ENCODE measurements at regions not wholly inside any gene's neighbourhood (a gene's known extent, or its start where the extent isn't known, plus 50 kb on each side); places are given as distances from the start of the nearest gene placed in this dataset.

DNA sequence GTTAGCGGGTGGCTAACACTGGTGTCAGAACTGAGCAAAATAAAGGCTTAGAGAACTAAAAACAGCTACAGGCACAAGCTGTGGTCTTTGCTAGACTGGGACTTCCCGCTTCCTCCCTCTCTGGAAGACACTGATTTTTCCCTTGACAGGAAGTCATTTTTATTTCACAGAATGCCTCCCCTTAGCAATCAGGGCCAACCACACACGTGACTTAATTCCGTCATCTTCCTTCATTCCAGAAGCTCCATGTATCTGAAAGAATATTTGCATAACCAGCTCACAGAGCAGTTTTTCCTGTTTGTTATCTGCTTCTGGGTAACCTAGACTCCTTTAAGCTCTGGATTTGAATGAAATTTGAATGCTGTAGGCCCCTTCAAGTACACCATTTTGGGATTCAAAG lies 327.5 kb upstream of the FRG1 start:
- TF ChIP-seq ZBTB21 (tag by site-specific recombination; IDR thresholded peaks at IDR 0.05), result no peak
- TF ChIP-seq, protein P1, sequence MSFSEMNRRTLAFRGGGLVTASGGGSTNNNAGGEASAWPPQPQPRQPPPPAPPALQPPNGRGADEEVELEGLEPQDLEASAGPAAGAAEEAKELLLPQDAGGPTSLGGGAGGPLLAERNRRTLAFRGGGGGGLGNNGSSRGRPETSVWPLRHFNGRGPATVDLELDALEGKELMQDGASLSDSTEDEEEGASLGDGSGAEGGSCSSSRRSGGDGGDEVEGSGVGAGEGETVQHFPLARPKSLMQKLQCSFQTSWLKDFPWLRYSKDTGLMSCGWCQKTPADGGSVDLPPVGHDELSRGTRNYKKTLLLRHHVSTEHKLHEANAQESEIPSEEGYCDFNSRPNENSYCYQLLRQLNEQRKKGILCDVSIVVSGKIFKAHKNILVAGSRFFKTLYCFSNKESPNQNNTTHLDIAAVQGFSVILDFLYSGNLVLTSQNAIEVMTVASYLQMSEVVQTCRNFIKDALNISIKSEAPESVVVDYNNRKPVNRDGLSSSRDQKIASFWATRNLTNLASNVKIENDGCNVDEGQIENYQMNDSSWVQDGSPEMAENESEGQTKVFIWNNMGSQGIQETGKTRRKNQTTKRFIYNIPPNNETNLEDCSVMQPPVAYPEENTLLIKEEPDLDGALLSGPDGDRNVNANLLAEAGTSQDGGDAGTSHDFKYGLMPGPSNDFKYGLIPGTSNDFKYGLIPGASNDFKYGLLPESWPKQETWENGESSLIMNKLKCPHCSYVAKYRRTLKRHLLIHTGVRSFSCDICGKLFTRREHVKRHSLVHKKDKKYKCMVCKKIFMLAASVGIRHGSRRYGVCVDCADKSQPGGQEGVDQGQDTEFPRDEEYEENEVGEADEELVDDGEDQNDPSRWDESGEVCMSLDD (tag by site-specific recombination; IDR thresholded peaks at IDR 0.05), result no peak
- TF ChIP-seq ZNF274 (IDR thresholded peaks at IDR 0.05; ENCODE audit: low read length), result no peak
- TF ChIP-seq ZNF274 (tag by site-specific recombination; IDR thresholded peaks at IDR 0.05; ENCODE audit: borderline replicate concordance), result no peak
- TF ChIP-seq, protein P2, sequence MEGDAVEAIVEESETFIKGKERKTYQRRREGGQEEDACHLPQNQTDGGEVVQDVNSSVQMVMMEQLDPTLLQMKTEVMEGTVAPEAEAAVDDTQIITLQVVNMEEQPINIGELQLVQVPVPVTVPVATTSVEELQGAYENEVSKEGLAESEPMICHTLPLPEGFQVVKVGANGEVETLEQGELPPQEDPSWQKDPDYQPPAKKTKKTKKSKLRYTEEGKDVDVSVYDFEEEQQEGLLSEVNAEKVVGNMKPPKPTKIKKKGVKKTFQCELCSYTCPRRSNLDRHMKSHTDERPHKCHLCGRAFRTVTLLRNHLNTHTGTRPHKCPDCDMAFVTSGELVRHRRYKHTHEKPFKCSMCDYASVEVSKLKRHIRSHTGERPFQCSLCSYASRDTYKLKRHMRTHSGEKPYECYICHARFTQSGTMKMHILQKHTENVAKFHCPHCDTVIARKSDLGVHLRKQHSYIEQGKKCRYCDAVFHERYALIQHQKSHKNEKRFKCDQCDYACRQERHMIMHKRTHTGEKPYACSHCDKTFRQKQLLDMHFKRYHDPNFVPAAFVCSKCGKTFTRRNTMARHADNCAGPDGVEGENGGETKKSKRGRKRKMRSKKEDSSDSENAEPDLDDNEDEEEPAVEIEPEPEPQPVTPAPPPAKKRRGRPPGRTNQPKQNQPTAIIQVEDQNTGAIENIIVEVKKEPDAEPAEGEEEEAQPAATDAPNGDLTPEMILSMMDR (tag by site-specific recombination; IDR thresholded peaks at IDR 0.05), result no peak
- TF ChIP-seq, protein P3, sequence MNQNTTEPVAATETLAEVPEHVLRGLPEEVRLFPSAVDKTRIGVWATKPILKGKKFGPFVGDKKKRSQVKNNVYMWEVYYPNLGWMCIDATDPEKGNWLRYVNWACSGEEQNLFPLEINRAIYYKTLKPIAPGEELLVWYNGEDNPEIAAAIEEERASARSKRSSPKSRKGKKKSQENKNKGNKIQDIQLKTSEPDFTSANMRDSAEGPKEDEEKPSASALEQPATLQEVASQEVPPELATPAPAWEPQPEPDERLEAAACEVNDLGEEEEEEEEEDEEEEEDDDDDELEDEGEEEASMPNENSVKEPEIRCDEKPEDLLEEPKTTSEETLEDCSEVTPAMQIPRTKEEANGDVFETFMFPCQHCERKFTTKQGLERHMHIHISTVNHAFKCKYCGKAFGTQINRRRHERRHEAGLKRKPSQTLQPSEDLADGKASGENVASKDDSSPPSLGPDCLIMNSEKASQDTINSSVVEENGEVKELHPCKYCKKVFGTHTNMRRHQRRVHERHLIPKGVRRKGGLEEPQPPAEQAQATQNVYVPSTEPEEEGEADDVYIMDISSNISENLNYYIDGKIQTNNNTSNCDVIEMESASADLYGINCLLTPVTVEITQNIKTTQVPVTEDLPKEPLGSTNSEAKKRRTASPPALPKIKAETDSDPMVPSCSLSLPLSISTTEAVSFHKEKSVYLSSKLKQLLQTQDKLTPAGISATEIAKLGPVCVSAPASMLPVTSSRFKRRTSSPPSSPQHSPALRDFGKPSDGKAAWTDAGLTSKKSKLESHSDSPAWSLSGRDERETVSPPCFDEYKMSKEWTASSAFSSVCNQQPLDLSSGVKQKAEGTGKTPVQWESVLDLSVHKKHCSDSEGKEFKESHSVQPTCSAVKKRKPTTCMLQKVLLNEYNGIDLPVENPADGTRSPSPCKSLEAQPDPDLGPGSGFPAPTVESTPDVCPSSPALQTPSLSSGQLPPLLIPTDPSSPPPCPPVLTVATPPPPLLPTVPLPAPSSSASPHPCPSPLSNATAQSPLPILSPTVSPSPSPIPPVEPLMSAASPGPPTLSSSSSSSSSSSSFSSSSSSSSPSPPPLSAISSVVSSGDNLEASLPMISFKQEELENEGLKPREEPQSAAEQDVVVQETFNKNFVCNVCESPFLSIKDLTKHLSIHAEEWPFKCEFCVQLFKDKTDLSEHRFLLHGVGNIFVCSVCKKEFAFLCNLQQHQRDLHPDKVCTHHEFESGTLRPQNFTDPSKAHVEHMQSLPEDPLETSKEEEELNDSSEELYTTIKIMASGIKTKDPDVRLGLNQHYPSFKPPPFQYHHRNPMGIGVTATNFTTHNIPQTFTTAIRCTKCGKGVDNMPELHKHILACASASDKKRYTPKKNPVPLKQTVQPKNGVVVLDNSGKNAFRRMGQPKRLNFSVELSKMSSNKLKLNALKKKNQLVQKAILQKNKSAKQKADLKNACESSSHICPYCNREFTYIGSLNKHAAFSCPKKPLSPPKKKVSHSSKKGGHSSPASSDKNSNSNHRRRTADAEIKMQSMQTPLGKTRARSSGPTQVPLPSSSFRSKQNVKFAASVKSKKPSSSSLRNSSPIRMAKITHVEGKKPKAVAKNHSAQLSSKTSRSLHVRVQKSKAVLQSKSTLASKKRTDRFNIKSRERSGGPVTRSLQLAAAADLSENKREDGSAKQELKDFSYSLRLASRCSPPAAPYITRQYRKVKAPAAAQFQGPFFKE (tag by site-specific recombination; IDR thresholded peaks at IDR 0.05; ENCODE audit: borderline replicate concordance), result no peak
- TF ChIP-seq, protein P4, sequence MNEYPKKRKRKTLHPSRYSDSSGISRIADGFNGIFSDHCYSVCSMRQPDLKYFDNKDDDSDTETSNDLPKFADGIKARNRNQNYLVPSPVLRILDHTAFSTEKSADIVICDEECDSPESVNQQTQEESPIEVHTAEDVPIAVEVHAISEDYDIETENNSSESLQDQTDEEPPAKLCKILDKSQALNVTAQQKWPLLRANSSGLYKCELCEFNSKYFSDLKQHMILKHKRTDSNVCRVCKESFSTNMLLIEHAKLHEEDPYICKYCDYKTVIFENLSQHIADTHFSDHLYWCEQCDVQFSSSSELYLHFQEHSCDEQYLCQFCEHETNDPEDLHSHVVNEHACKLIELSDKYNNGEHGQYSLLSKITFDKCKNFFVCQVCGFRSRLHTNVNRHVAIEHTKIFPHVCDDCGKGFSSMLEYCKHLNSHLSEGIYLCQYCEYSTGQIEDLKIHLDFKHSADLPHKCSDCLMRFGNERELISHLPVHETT (tag by site-specific recombination; IDR thresholded peaks at IDR 0.05), result no peak
- no peak for TF ChIP-seq WT1 (tag by site-specific recombination; IDR thresholded peaks at IDR 0.05)
- TF ChIP-seq, protein P5, sequence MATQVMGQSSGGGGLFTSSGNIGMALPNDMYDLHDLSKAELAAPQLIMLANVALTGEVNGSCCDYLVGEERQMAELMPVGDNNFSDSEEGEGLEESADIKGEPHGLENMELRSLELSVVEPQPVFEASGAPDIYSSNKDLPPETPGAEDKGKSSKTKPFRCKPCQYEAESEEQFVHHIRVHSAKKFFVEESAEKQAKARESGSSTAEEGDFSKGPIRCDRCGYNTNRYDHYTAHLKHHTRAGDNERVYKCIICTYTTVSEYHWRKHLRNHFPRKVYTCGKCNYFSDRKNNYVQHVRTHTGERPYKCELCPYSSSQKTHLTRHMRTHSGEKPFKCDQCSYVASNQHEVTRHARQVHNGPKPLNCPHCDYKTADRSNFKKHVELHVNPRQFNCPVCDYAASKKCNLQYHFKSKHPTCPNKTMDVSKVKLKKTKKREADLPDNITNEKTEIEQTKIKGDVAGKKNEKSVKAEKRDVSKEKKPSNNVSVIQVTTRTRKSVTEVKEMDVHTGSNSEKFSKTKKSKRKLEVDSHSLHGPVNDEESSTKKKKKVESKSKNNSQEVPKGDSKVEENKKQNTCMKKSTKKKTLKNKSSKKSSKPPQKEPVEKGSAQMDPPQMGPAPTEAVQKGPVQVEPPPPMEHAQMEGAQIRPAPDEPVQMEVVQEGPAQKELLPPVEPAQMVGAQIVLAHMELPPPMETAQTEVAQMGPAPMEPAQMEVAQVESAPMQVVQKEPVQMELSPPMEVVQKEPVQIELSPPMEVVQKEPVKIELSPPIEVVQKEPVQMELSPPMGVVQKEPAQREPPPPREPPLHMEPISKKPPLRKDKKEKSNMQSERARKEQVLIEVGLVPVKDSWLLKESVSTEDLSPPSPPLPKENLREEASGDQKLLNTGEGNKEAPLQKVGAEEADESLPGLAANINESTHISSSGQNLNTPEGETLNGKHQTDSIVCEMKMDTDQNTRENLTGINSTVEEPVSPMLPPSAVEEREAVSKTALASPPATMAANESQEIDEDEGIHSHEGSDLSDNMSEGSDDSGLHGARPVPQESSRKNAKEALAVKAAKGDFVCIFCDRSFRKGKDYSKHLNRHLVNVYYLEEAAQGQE (tag by site-specific recombination; IDR thresholded peaks at IDR 0.05), result no peak
- TF ChIP-seq ZNF707 (tag by site-specific recombination; IDR thresholded peaks at IDR 0.05), result no peak
- no peak for TF ChIP-seq TCF7L2 (IDR thresholded peaks at IDR 0.05; ENCODE audit: borderline replicate concordance, low read depth, low read length)
